PC-3 (cell line): ENCODE measurements at regions not wholly inside any gene's neighbourhood (a gene's known extent, or its start where the extent isn't known, plus 50 kb on each side); places are given as distances from the start of the nearest gene placed in this dataset.
"Not testable (repeated sequence)": the region's sequence is repeated elsewhere in the genome, so short reads cannot be mapped to it uniquely, and the experiment has no call there.

ENCODE experiments used
- ATAC-seq: fragments of 200-7000 bp; cut with Tn5 transposase; 2 replicates; pipeline ENCODE4 v1.9.1; 2020; ENCODE audit warnings: mild to moderate bottlenecking, moderate library complexity
- BruUV-seq: library from RNA; stranded (reverse); fragments of 400-500 nt; replicated peaks from 2 replicates; lab custom pipeline; 2021; lab: Mats Ljungman, UMichigan
- CTCF ChIA-PET: fragments of 300-600 bp; sonication (Branson Sonifier 250); formaldehyde crosslinking; loops from one replicate; lab custom pipeline; 2022; ENCODE audit warnings: antibody characterized with exemption; lab: Charles Lee
- POLR2A ChIA-PET: fragments of 300-600 bp; sonication (Branson Sonifier 250); formaldehyde crosslinking; loops from one replicate; lab custom pipeline; 2022; ENCODE audit warnings: antibody characterized with exemption; ENCODE audit not compliant: unreplicated experiment; lab: Charles Lee
- DNase-seq: peaks from one replicate; pipeline ENCODE4 v3.0.0-alpha.2; 2015
- H2AFZ ChIP-seq: fragments of 300-600 bp; sonication (generic); 2 replicates; pipeline ENCODE4 v1.6.0; 2016; ENCODE audit warnings: antibody characterized with exemption, low read length
- H3F3A ChIP-seq: fragments of 300-600 bp; sonication (generic); one replicate; pipeline ENCODE4 v1.6.0; 2017; ENCODE audit warnings: antibody characterized with exemption, low read length, control low read depth, mild to moderate bottlenecking; ENCODE audit not compliant: unreplicated experiment
- H3K27ac ChIP-seq: fragments of 300-600 bp; sonication (generic); 2 replicates; pipeline ENCODE4 v1.5.1; 2016; ENCODE audit warnings: mild to moderate bottlenecking, low read length
- H3K27me3 ChIP-seq: fragments of 300-600 bp; sonication (generic); 2 replicates; pipeline ENCODE4 v1.6.1; 2016; ENCODE audit warnings: low read length, mixed read lengths
- H3K36me3 ChIP-seq: fragments of 300-600 bp; sonication (generic); 2 replicates; pipeline ENCODE4 v1.6.1; 2016; ENCODE audit warnings: low read depth, mixed run types, low read length, mixed read lengths
- H3K4me1 ChIP-seq: fragments of 300-600 bp; sonication (generic); 2 replicates; pipeline ENCODE4 v1.5.1; 2016; ENCODE audit warnings: low read length; ENCODE audit not compliant: insufficient read depth
- H3K4me2 ChIP-seq: fragments of 300-600 bp; sonication (generic); 2 replicates; pipeline ENCODE4 v1.6.0; 2016; ENCODE audit warnings: low read length
- H3K4me3 ChIP-seq: fragments of 300-600 bp; sonication (generic); 2 replicates; pipeline ENCODE4 v1.5.1; 2016; ENCODE audit warnings: mild to moderate bottlenecking, low read length, mixed read lengths
- H3K79me2 ChIP-seq: fragments of 300-600 bp; sonication (generic); 2 replicates; pipeline ENCODE4 v1.6.1; 2017; ENCODE audit warnings: low read length, mixed read lengths
- H3K9ac ChIP-seq: fragments of 300-600 bp; sonication (generic); 2 replicates; pipeline ENCODE4 v1.6.0; 2016; ENCODE audit warnings: mild to moderate bottlenecking, low read length
- H3K9me2 ChIP-seq: fragments of 300-600 bp; sonication (generic); replicated peaks from 2 replicates; pipeline ENCODE4 v1.6.1; 2016; ENCODE audit warnings: mixed run types, low read length, mixed read lengths
- H3K9me3 ChIP-seq: fragments of 300-600 bp; sonication (generic); 2 replicates; pipeline ENCODE4 v1.6.1; 2016; ENCODE audit warnings: low read length, mixed read lengths
- H4K20me1 ChIP-seq: fragments of 300-600 bp; sonication (generic); 2 replicates; pipeline ENCODE4 v1.6.1; 2016; ENCODE audit warnings: low read length, mixed read lengths
- EZH2 ChIP-seq: fragments of 300-600 bp; sonication (generic); IDR thresholded peaks from one replicate; pipeline ENCODE4 v1.6.1; 2017; ENCODE audit warnings: antibody characterized with exemption, mild to moderate bottlenecking, low read length; ENCODE audit not compliant: unreplicated experiment
- EZH2phosphoT487 ChIP-seq: fragments of 300-600 bp; sonication (generic); IDR thresholded peaks from 2 replicates; pipeline ENCODE4 v1.6.1; 2018; ENCODE audit warnings: mild to moderate bottlenecking, antibody characterized with exemption, low read length, borderline replicate concordance
- intact Hi-C: fragments of 100-400 bp; cut with micrococcal nuclease; formaldehyde crosslinking; loops from 2 replicates; pipeline ENCODE4 v1.9.0; 2023
- TF ChIP-seq, protein P1 (sequence below): fragments of 300-600 bp; sonication (generic); conservative IDR thresholded peaks from 2 replicates; pipeline ENCODE4 v1.5.1; 2017; ENCODE audit warnings: antibody characterized with exemption, low read depth, mild to moderate bottlenecking, low read length

DNA sequence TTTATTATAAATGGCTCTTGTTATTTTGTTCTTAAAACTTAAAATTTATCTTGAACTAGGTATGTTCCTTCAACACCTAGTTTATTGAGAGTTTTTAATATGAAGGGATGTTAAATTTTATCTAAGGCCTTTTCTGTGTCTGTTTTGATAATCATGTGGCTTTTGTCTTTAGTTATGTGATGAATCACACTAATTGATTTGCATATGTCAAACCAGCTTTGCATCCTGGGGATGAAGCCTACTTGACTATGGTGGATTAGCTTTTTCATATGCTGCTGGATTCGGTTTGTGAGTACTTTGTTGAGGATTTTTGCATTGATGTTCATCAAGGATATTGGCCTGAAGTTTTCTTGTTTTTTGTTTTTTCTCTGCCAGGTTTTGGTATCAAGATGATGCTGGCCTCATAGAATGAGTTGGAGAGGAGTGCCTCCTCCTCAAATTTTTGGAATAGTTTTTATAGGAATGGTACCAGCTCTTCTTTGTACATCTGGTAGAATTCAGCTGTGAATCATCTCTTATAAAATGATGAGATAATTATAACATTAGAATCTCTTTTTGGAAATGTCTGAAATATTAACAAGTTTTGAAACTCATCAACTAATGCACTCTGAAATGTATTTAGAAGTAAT is 78.7 kb upstream of the AGR3 start:
- H3F3A ChIP-seq, result no peaks in the 10 kb centered on the region
- H3K9me2 ChIP-seq, result no peaks in the 10 kb centered on the region
- POLR2A ChIA-PET, result interaction anchor here (0.5 to 0.7 kb wide), 3 partner anchors 16 to 525 kb away, joined by 3 to 14 read pairs (median 4); no protein-coding TSS in a partner anchor
- ATAC-seq, result no peak
- intact Hi-C loops, result no loop called here
- no peak for DNase-seq
- H4K20me1 ChIP-seq, result no peaks in the 10 kb centered on the region
- no peak for TF ChIP-seq EZH2
- no peak for TF ChIP-seq EZH2phosphoT487
- TF ChIP-seq, protein P1, sequence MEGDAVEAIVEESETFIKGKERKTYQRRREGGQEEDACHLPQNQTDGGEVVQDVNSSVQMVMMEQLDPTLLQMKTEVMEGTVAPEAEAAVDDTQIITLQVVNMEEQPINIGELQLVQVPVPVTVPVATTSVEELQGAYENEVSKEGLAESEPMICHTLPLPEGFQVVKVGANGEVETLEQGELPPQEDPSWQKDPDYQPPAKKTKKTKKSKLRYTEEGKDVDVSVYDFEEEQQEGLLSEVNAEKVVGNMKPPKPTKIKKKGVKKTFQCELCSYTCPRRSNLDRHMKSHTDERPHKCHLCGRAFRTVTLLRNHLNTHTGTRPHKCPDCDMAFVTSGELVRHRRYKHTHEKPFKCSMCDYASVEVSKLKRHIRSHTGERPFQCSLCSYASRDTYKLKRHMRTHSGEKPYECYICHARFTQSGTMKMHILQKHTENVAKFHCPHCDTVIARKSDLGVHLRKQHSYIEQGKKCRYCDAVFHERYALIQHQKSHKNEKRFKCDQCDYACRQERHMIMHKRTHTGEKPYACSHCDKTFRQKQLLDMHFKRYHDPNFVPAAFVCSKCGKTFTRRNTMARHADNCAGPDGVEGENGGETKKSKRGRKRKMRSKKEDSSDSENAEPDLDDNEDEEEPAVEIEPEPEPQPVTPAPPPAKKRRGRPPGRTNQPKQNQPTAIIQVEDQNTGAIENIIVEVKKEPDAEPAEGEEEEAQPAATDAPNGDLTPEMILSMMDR, result no peak
- no peak overlapping the region for H3K9ac ChIP-seq
- H3K27me3 ChIP-seq, result no peaks in the 10 kb centered on the region
- CTCF ChIA-PET, result no interaction called here
- H3K36me3 ChIP-seq, result no peaks in the 10 kb centered on the region
- no peaks in the 10 kb centered on the region for H3K79me2 ChIP-seq
- H3K9me3 ChIP-seq, result no peaks in the 10 kb centered on the region
- H3K4me3 ChIP-seq, result no peak overlapping the region
- no peaks in the 10 kb centered on the region for H3K4me1 ChIP-seq
- H3K27ac ChIP-seq, result no peak overlapping the region
- BruUV-seq, result no TSS peak
- no peak overlapping the region for H2AFZ ChIP-seq
- no peak overlapping the region for H3K4me2 ChIP-seq

DNA sequence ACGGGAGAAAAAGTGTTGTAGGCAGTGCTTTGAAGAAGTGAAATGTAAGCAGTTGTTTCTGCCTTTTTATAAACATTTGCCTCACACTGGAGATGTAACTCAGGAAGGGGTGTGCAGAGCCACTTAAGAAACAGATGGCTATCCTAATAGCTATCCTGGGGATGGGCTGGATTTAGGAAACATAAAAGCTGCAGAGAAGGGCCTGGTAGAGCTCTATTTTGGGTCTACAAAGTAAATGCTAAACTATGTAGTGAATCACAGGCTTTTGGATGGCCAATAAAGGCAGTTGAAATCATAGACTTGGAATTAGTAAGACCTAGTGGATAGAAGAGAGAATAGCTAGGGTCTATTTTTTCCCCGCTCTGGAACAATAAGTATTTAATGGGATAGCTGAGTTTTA is 79.9 kb upstream of the AGR3 start:
- H4K20me1 ChIP-seq, result no peaks in the 10 kb centered on the region
- ATAC-seq (no peak), DNase-seq (no peak)
- H3F3A ChIP-seq, result no peaks in the 10 kb centered on the region
- H3K9ac ChIP-seq, result no peak overlapping the region
- no peaks in the 10 kb centered on the region for H3K9me2 ChIP-seq
- H3K4me2 ChIP-seq, result no peak overlapping the region
- H3K27ac ChIP-seq, result no peak overlapping the region
- TF ChIP-seq, protein P1, result no peak
- TF ChIP-seq EZH2 (no peak), EZH2phosphoT487 (no peak)
- H3K27me3 ChIP-seq, result no peaks in the 10 kb centered on the region
- intact Hi-C loops, result no loop called here
- ChIA-PET POLR2A (interaction anchor here (0.7 kb wide), 1 partner anchor 26 kb away, joined by 3 read pairs; no protein-coding TSS in a partner anchor), CTCF (no interaction called here)
- no peaks in the 10 kb centered on the region for H3K79me2 ChIP-seq
- H3K4me3 ChIP-seq, result no peak overlapping the region
- no peaks in the 10 kb centered on the region for H3K9me3 ChIP-seq
- no peak overlapping the region for H2AFZ ChIP-seq
- H3K4me1 ChIP-seq, result no peaks in the 10 kb centered on the region
- no peaks in the 10 kb centered on the region for H3K36me3 ChIP-seq
- no TSS peak for BruUV-seq

DNA sequence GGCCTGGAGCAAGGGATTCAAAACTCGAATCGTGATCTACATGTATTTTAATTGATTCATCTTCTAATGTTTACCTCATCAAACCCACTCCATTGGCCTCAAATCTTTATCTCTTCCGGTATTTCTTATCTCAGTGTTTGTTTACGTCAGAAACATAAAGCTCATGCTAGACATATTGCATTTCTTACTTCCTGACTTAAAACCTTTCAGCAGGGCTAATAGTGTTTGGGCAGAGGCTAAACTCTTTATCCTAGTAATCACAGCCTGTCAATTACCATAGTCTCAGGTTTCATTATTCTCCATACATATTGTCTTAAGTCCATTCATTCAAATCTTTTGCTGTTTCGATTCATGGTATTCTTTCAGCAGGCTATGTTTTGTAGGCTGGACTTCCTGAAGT is 81.3 kb upstream of the AGR3 start:
- H3K9ac ChIP-seq, result no peak overlapping the region
- H3K9me2 ChIP-seq, result no peaks in the 10 kb centered on the region
- ATAC-seq, result no peak
- no TSS peak for BruUV-seq
- H2AFZ ChIP-seq, result no peak overlapping the region
- no peaks in the 10 kb centered on the region for H3K27me3 ChIP-seq
- no peaks in the 10 kb centered on the region for H3K9me3 ChIP-seq
- intact Hi-C loops, result no loop called here
- CTCF ChIA-PET, result no interaction called here
- no peaks in the 10 kb centered on the region for H3K36me3 ChIP-seq
- DNase-seq, result no peak
- no peaks in the 10 kb centered on the region for H3F3A ChIP-seq
- H3K4me3 ChIP-seq, result no peak overlapping the region
- no peak overlapping the region for H3K27ac ChIP-seq
- peaks cover 4% of the 10 kb centered on the region; the same call in 1 of the 2 replicates for H3K4me1 ChIP-seq
- no peak overlapping the region for H3K4me2 ChIP-seq
- H3K79me2 ChIP-seq, result no peaks in the 10 kb centered on the region
- POLR2A ChIA-PET, result no interaction called here
- TF ChIP-seq EZH2phosphoT487, result no peak
- TF ChIP-seq, protein P1, result no peak
- no peak for TF ChIP-seq EZH2
- no peaks in the 10 kb centered on the region for H4K20me1 ChIP-seq

DNA sequence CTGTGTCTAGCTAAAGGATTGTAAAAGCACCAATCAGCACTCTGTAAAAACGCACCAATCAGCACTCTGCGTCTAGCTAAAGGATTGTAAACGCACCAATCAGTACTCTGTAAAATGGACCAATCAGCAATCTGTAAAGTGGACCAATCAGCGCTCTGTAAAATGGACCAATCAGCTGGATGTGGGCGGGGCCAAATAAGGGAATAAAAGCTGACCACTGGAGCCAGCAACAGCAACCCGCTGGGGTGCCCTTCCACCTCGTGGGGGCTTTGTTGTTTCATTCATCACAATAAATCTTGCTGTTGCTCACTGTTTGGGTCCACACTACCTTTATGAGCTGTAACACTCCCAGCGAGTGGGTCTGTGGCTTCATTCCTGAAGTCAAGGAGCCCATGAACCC is 83.9 kb upstream of the AGR3 start:
- H4K20me1 ChIP-seq, H3K4me2 ChIP-seq, H3K36me3 ChIP-seq, H3K9ac ChIP-seq, BruUV-seq, H3K9me3 ChIP-seq, H3K4me3 ChIP-seq, H3F3A ChIP-seq, CTCF ChIA-PET, H3K27ac ChIP-seq, ATAC-seq, H2AFZ ChIP-seq, H3K9me2 ChIP-seq, H3K79me2 ChIP-seq, POLR2A ChIA-PET, intact Hi-C loops, H3K27me3 ChIP-seq, H3K4me1 ChIP-seq, DNase-seq: not testable (repeated sequence)
